PC-3 (cell line): ENCODE measurements at regions not wholly inside any gene's neighbourhood (a gene's known extent, or its start where the extent isn't known, plus 50 kb on each side); places are given as distances from the start of the nearest gene placed in this dataset.
A peak's percentile ranks its signal among the peaks of the same experiment; 100 is the strongest.

Experiments
- EZH2 ChIP-seq: fragments of 300-600 bp; sonication (generic); IDR thresholded peaks from one replicate; pipeline ENCODE4 v1.6.1; 2017; ENCODE audit warnings: antibody characterized with exemption, mild to moderate bottlenecking, low read length; ENCODE audit not compliant: unreplicated experiment
- TF ChIP-seq, protein P1 (sequence below): fragments of 300-600 bp; sonication (generic); conservative IDR thresholded peaks from 2 replicates; pipeline ENCODE4 v1.5.1; 2017; ENCODE audit warnings: antibody characterized with exemption, low read depth, mild to moderate bottlenecking, low read length

DNA sequence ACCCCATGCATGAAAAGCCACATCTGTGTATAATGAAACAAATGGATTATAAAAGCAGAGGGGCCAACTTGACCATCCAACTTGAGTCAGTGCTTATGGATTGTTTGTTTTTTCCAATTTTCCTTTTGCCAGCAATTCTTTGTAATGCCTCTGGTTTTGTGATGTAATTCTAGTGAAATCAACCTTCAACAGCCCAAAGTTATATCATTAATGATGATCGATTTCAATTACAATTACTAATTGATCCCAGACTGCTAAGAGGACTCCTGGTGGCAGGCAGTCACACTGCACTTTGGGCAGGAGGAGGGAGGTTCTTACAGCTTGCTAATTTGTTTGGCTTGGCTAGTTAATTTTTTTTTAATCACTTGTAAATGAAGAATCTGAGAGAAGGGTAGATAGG, 552.3 kb downstream of the NUF2 start:
- TF ChIP-seq, protein P1, sequence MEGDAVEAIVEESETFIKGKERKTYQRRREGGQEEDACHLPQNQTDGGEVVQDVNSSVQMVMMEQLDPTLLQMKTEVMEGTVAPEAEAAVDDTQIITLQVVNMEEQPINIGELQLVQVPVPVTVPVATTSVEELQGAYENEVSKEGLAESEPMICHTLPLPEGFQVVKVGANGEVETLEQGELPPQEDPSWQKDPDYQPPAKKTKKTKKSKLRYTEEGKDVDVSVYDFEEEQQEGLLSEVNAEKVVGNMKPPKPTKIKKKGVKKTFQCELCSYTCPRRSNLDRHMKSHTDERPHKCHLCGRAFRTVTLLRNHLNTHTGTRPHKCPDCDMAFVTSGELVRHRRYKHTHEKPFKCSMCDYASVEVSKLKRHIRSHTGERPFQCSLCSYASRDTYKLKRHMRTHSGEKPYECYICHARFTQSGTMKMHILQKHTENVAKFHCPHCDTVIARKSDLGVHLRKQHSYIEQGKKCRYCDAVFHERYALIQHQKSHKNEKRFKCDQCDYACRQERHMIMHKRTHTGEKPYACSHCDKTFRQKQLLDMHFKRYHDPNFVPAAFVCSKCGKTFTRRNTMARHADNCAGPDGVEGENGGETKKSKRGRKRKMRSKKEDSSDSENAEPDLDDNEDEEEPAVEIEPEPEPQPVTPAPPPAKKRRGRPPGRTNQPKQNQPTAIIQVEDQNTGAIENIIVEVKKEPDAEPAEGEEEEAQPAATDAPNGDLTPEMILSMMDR = peak; percentile 50; the same call in 1 of the 2 replicates
- TF ChIP-seq EZH2 = no peak
